ENCODE measurements at regions not wholly inside any gene's neighbourhood (a gene's known extent, or its start where the extent isn't known, plus 50 kb on each side); places are given as distances from the start of the nearest gene placed in this dataset.
"Not testable (repeated sequence)": the region's sequence is repeated elsewhere in the genome, so short reads cannot be mapped to it uniquely, and the experiment has no call there.

- H3K4me3 ChIP-seq (ENCODE audit: low read depth, low read length); H3K36me3 ChIP-seq (replicated peaks); in situ Hi-C loops (cut with HindIII; ENCODE audit: low pct_ligation_motif_present, low sequenced_read_pairs); H3K27me3 ChIP-seq (replicated peaks); H3K27ac ChIP-seq; DNase-seq: not testable (repeated sequence)
These were observed 53.6 kb upstream of the MAPK10 start for GRCh38 chr4:86413426-86413825.

GRCh38 chr4:86414686-86415085 lies 54.8 kb upstream of the MAPK10 start:
- Histone ChIP-seq H3K36me3 (replicated peaks) (no peaks in the 10 kb centered on the region), H3K27ac (no peak overlapping the region), H3K27me3 (replicated peaks) (no peaks in the 10 kb centered on the region), H3K4me3 (ENCODE audit: low read depth, low read length) (no peak overlapping the region)
- no peak for DNase-seq
- no peak for TF ChIP-seq CTCF (IDR thresholded peaks at IDR 0.05; ENCODE audit: low read depth, low read length, missing control alignments)
- in situ Hi-C loops (cut with HindIII; ENCODE audit: low pct_ligation_motif_present, low sequenced_read_pairs), result no loop called here

- in situ Hi-C loops (cut with HindIII; ENCODE audit: low pct_ligation_motif_present, low sequenced_read_pairs), result no loop called here
- no peaks in the 10 kb centered on the region for H3K27me3 ChIP-seq (replicated peaks)
- no peak for TF ChIP-seq CTCF (IDR thresholded peaks at IDR 0.05; ENCODE audit: low read depth, low read length, missing control alignments)
- no peak overlapping the region for H3K4me3 ChIP-seq (ENCODE audit: low read depth, low read length)
- H3K36me3 ChIP-seq (replicated peaks), result no peaks in the 10 kb centered on the region
- DNase-seq, result peak; percentile 16
- H3K27ac ChIP-seq, result no peak overlapping the region
These were observed 56.2 kb upstream of the MAPK10 start for GRCh38 chr4:86416081-86416480.

- H3K36me3 ChIP-seq (replicated peaks), result no peaks in the 10 kb centered on the region
- DNase-seq, result no peak
- in situ Hi-C loops (cut with HindIII; ENCODE audit: low pct_ligation_motif_present, low sequenced_read_pairs), result no loop called here
- TF ChIP-seq CTCF (IDR thresholded peaks at IDR 0.05; ENCODE audit: low read depth, low read length, missing control alignments), result no peak
- H3K4me3 ChIP-seq (ENCODE audit: low read depth, low read length), result no peak overlapping the region
- H3K27ac ChIP-seq, result no peak overlapping the region
- H3K27me3 ChIP-seq (replicated peaks), result no peaks in the 10 kb centered on the region
These were observed 61.6 kb upstream of the MAPK10 start for GRCh38 chr4:86421461-86421860.

GRCh38 chr4:86431543-86432116 lies 71.8 kb upstream of the MAPK10 start:
- DNase-seq, result no peak
- no peaks in the 10 kb centered on the region for H3K27me3 ChIP-seq (replicated peaks)
- in situ Hi-C loops (cut with HindIII; ENCODE audit: low pct_ligation_motif_present, low sequenced_read_pairs), result no loop called here
- H3K27ac ChIP-seq, result no peak overlapping the region
- no peak overlapping the region for H3K4me3 ChIP-seq (ENCODE audit: low read depth, low read length)
- no peak for TF ChIP-seq CTCF (IDR thresholded peaks at IDR 0.05; ENCODE audit: low read depth, low read length, missing control alignments)
- no peaks in the 10 kb centered on the region for H3K36me3 ChIP-seq (replicated peaks)

GRCh38 chr4:86432559-86433134 lies 72.8 kb upstream of the MAPK10 start:
- Histone ChIP-seq H3K27ac (no peak overlapping the region), H3K27me3 (replicated peaks) (no peaks in the 10 kb centered on the region), H3K36me3 (replicated peaks) (no peaks in the 10 kb centered on the region), H3K4me3 (ENCODE audit: low read depth, low read length) (no peak overlapping the region)
- no peak for DNase-seq
- in situ Hi-C loops (cut with HindIII; ENCODE audit: low pct_ligation_motif_present, low sequenced_read_pairs), result no loop called here
- no peak for TF ChIP-seq CTCF (IDR thresholded peaks at IDR 0.05; ENCODE audit: low read depth, low read length, missing control alignments)
